EL (cell line): ENCODE measurements at regions not wholly inside any gene's neighbourhood (a gene's known extent, or its start where the extent isn't known, plus 50 kb on each side); places are given as distances from the start of the nearest gene placed in this dataset.
"Not testable (repeated sequence)": the region's sequence is repeated elsewhere in the genome, so short reads cannot be mapped to it uniquely, and the experiment has no call there.

ENCODE experiments used
- DNase-seq: peaks from one replicate; pipeline ENCODE4 v3.0.0-alpha.2; 2016

DNA sequence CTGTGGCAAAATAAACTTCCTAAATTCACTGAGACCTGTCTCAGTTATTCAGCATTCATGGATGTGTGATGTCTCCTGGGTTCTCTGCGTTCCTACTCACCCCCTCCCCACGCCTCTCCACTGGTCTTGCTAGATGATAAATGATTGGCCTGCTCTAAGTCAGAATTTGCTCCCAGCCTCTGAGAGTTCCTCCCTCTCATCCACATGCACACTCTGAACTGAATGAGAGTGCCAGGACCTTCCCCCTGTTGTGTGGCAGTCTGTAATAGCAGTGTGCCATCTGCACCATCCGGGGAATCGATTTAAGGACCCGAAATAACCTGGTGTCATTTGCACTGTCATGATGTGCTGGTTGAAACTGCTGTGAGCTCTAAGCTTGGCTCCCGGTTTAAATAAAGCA lies 135.8 kb upstream of the AFDN start:
- DNase-seq, result no peak

DNA sequence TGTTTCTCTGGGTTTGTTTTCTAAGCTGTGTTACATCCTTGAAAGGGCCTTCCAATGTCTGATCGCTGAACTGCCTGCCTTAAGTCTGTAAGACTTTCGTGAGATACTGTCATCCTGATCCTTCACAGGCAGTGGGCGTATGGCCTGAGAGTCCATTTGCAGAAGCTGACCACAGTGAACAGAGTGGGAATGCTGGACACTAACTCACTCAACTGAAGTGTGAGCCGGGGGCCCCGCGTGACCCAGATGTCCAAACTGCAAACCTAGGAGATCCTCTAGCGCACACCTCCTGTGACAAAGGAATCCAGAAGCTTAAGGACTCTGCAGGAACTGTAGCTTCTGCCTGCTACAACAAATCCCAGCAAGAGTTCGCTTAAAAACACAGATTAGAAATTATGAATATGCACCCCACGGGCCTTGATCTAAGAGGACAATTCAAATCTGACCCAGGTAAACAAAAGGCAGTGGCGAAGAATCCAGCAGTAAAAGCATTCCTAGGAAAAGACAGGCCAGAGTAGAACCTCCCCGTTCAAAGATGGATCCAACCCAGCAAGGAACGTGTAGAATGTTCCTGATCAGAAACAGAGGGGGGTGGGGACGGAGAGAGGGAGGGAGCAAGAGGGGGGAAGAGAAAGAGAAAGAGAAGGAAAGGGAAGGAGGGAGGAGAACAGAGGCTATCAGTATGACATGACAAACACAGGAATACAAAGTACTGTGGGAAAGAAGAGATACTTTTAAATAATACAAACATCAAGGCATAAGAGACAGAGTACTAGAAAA lies 135.0 kb upstream of the AFDN start:
- no peak for DNase-seq

DNA sequence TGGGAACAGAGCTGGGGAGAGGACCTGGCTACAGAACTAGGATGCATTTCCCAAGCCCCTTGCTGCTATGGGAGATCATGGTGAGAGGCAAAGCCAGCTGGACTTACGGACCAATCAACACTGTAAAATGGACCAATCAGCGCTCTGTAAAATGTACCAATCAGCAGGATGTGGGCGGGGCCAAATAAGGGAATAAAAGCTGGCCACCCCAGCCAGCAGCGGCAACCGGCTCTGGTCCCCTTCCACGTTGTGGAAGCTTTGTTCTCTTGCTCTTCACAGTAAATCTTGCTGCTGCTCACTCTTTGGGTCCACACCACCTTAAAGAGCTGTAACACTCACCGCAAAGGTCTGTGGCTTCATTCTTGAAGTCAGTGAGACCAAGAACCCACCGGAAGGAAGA lies 133.2 kb upstream of the AFDN start:
- not testable (repeated sequence) for DNase-seq

DNA sequence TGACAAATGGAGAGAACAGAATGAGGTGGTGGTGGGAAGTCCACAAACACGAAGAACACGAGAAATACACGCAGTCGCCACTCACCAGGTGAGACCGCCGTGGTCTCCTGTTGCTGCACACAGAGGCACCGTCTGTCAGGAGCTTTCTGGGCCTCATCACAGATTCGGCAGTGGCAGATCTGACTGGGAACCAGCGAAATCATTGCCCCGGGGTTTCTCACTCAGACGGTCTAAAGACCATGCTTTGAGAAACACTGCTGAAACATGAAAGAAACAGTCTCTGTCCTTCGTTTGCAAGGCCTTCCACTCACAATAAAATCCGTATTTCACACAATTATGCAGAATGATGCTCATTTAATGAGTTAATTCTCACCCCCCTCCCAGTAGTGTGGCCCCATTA lies 130.9 kb upstream of the AFDN start:
- DNase-seq, result no peak

DNA sequence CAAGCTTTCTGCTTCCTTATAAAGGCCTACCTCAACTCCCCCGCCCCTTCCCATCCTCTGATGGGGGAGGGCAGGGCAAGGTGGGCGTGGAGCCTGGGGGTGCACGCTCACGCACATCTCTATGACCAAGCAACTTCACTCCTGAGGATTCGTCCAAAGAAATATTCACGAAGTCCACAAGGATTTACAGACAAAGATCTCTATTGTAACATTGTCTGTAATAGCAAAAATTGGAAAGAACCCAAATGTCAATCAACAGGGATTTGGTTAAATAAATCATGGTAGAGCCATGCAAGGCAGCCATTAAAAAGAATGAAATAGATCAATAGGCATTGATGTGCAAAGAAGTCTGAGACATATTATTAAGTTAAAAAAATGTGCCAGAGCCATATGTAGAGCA lies 130.4 kb upstream of the AFDN start:
- DNase-seq, result no peak

DNA sequence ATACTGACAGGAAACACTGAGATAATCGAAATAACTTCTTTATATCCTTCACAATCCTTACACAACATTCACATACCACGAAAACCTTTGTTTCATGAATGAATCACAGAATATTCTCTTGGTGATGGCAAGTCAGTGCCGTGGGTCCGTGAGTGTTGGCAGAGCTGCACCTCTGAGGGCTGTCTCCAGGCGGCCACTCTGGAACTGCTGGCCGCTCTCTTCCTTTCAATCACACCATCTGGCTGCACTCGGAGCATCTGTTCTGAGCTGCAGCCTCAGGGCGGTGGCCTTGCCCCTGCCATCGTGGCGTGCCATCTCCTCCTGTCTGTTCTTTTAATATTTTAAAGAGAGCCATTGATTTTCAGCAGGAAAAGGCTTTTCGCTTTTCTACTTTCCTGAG lies 129.4 kb upstream of the AFDN start:
- no peak for DNase-seq

DNA sequence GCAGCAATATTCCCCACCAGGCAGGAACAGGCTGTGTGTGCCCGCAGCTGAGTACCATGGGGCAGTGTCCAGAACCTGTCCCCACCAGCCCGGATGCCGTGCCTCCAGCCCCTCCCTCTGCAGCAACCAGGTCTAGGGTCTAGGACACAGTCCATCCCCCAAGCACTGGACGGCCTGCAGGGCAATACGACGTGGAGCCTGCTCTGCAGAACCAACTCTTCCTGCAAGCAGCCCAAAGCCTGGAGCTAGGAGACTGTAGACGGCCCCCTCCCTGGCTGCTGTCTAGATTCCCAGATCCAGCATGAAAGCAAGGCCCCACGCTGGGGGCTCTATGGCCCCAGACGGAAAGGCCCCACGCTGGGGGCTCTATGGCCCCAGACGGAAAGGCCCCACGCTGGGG lies 128.2 kb upstream of the AFDN start:
- DNase-seq, result no peak

DNA sequence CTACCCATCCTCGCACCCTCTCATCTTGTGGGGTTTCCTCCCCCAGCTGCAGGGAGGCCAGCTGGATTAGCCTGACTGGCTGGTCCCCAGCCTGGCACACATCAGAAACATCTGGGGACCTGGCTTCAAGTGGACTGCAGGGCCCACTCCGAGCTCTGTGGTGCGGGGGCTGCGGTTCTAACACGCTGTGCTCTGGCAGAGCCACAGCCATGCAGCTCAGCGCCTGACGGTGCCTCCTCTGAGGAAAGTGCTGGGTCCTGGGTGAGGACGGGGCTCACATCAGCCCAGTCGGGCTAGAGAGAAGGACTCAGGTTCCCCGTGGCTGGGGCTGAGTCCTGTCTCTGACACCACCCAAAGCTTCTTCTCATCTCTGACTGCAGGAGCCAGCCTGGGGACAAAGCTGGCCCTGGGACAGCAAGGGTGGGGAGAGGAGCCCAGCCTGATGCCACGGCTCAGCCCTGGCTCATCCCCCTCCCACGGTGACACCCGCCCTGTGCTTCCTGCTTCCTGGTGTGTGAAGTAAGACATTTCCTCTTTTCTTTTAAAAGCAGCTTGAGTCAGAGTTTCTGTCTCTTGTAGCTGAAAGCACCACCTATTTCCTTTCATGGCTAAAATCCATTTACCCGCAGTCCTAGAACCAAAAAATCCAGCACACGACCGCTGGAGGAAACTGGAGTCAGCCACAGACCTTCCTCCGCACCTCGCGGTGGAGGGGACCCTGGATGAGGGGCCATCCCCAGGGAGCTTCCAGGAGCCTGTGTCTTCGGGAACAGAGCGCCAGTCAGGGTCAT lies 127.4 kb upstream of the AFDN start:
- DNase-seq, result no peak

DNA sequence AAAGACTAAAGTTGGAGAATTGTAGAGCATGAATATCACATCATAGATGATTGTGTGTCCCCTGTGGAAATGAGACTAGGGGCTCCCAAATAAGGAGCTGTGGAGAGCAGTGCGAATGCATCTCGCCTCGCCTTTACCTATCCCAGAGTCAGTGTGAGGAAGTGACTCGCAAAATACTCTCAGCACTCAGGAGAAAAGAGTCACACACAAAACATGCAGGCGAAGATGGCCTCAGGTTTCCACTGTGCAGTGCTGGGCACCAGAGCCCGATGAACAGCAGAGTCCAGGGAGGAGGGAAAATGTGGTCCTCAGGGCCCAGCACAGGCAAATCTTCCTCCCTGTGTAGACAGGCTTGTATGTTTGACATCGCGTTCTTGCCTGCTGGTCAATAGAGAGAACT lies 126.5 kb upstream of the AFDN start:
- DNase-seq, result no peak

DNA sequence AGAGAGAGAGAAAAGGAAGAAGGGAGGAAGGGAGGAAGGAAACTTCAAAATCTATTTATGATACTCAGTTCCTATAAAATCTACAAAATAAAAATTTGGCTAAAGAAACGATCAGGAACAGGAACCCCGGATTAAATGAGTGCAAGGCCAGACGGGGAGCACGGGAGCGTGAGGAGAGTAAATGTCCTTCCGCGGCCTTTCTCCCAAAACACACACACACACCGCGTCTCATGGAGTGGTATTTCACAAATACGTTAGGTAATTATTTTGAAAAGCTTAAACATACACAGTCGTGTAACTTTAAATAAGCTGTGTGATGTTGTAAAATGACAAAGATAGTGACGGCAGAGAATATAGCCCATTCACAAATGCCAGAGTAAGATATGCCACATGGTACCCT lies 125.7 kb upstream of the AFDN start:
- no peak for DNase-seq

DNA sequence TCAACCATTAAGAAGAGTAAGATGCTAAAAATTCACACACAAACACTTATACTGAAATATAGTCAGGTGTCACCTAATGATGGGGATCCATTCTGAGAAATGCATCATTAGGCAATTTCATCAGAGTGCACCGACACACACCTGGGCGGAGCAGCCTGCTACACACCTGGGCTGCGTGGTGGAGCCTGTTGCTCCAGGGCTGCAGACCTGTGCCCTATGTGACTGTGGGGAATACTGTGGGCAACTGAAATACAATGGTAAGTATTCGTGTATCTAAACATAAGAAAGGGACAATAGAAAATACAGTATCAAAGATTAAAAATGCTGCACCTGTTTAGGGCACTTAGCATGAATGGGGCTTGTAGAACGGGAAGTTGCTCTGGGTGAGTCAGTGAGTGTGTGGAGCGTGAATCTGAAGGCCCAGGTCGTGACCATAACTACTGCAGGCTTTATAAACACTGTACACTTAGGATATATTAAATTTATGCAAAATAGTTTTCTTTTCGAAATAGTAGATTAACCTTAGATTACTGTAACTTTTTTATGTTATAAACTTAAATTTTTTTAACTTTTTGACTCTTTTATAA lies 124.4 kb upstream of the AFDN start:
- DNase-seq, result no peak

DNA sequence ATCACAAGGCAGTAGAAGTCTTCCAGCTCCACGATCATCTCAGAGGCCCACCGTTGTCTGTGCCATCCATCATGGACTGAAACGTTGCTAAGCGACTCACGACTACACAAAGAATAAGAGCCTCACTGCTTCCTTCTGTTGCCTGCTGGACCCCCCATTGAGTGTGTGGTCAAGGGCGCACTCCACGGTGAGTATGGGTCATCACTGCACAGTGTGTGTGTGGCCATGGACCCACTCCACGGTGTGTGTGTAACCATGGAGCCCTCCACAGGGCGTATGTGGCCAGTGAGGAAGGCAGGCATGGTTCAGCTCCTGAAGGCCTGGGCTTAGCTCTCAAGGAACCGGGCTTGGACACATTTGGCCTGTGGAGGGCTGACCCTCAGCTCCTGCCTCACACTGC lies 123.4 kb upstream of the AFDN start:
- no peak for DNase-seq

DNA sequence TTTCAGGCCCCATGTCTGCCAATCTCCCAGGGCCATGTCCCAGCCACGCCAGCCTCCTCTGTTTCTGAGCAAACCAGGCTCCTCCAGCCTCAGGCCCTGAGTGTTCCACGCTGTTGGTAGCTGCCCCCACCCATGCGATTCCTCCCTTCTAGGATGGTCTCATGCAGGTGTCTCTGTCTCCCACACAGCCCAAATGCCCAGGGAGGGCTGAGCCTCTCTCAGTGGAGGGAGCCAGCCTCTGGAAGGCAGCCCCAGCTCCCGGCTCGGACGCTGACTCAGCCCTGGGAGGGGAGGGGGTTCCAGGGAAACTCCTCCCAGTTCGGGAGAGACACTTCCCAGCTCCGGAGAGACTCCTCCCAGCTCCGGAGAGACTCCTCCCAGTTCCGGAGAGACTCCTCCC lies 122.9 kb upstream of the AFDN start:
- DNase-seq, result no peak

DNA sequence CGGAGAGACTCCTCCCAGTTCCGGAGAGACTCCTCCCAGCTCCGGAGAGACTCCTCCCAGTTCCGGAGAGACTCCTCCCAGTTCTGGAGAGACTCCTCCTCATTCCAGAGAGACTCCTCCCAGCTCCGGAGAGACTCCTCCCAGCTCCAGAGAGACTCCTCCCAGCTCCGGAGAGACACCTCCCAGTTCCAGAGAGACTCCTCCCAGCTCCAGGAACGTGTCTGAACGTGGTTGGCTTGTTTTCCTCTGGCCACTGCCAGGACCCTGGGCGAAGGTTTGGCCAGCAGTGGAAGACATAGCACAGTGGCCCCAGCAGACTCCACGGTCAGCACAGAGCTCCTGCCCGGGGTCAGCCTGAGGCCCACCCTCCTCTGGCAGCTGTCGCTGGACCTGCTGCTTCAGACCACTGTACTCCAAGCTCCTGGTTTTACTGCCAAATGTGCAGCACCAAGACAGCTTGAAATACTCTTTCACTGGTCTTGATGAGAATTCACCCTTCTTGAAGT lies 122.3 kb upstream of the AFDN start:
- no peak for DNase-seq

DNA sequence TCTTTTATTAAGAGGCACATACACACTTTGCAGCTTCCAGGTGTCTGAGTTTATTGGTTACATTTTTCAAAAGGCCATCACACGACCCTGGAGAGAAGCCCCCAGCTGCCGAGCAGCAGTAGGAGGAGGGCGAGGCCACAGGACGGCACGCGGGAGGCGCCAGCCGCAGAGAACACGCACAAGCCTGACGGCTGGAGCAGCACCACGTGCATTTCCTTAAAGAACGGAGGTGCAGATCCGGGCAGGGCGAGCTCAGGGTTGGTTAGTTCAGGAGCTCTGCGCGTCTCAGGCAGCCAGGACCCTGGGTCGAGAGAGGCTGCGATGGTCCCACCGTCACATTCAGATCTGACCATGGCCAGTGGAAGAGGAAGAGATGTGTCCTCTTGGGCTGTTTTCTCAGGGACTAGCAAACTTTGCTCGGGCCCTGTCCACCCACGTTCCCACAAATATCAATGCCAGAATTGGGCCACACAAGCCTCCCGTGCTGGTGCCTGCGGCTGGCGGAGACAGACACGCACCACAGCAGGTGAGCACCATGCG lies 121.4 kb upstream of the AFDN start:
- no peak for DNase-seq

DNA sequence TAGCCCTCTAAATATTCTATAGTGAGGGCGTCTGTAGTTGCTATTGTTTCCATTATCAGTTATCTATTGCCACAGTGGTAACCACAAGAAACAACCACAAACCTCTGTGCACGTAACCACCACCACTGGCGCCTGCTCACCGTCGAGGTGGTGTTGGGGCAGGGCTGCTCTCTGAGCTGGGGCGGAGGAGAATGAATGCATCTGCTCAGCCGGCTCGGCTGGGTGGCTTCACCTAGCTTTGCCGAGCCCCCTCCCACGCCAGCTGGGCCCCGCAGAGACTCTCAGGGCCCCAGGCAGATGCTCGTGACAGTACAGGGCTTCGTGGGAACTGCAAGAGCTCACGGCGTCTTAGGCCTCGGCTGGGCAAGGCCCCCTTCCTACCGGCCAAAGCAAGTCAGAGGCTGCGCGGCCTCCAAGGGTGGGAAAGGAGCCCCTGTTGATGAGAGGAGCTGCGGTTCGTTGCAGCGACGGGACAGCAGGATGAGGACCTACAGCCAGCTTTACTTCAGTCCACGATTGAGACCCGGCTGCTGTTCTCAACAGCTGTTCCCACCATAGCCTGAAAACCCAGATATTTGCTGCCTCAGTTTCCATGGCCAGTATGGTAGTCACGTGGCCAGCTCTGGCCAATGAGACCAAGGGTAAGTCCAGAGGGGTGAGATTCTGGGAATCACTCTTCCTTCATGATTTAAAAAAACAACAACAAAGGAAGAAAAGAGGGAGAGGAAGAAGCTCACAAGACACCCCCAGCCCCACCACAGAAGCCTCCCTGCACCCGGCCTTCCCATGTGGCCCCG lies 120.2 kb upstream of the AFDN start:
- no peak for DNase-seq

DNA sequence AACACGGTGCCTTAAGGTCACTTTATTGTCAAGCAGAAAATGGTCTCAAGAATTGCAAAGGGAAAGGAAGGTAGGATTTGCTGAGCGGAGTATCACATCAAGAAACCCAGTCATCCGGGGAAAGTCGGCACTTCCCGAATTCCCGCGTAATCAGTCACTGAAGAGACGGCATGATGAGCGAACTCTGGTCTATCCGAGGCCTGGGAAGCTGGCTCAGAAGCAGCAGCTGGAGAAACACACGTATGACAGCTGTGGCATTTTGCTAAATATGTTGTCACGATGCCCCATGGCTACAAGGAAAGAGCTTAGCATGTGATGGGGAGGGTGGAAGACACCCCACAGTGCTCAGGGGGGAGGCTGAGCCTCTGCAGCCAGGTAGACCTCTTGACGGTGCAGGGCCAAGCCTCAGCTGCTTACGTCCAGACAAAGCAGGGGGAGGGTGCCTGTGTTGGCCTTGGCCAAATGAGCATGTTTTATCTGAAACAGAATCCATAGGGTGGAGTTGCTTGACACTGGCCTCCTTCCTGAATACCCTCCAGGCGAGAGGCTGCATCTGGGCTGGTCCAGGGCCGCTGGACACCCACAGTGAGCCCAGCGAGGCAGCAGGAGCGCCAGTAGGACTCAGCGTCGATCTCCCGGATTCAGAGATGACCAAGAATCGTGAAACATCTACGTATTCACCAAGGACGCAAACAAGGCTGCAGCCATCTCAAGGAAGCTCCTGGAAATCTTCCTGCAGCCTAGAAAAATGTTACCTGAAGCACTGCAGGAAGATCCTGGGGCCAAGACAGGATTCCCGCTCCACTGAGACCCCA lies 118.8 kb upstream of the AFDN start:
- no peak for DNase-seq

DNA sequence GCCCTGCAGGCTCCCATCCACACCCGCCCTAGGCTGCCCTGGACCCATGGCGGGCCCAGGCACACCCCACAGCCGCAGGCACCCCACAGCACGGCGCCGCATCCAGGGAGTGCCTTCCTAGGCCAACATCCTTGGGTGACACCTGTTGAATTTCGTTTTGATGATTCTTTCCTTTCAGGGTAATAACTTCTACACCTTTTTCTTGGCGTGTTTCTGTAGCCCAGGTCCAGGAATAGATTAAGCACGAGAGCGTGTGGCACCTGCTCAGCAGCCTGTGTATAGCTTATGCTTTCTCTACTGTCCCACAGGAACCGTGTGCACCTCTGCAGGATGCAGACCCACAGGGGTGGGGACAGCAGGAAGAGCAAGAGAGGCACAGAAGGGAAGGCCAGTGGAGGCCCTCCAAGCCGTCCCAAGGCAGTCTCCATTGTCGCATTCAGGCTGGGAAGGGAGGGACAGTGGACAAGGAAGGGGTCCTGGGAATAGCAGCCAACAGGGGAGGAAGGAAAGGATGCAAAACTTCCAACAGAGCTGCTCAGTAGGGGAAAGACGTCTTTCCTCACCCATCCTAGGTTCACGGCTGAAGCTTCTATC lies 118.1 kb upstream of the AFDN start:
- no peak for DNase-seq

DNA sequence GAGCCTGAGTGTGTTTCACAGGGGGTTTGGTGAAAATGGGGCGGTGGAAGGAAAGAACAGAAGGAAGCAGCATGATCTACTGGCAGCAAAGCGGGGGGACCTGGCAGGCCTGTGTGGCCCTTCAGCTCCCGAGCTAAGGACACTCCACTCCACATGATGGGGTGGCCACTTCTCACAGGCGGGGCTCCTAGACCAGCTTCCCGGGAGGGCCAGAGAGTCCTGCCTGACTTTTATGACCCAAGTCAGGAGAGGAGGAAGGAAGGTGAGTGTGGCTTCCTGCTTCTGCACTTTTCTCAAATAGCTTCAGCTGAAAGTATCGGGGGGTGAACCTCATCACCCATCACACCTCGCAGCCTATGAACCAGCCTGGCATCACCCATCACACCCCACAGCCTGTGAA lies 117.5 kb upstream of the AFDN start:
- DNase-seq, result no peak

DNA sequence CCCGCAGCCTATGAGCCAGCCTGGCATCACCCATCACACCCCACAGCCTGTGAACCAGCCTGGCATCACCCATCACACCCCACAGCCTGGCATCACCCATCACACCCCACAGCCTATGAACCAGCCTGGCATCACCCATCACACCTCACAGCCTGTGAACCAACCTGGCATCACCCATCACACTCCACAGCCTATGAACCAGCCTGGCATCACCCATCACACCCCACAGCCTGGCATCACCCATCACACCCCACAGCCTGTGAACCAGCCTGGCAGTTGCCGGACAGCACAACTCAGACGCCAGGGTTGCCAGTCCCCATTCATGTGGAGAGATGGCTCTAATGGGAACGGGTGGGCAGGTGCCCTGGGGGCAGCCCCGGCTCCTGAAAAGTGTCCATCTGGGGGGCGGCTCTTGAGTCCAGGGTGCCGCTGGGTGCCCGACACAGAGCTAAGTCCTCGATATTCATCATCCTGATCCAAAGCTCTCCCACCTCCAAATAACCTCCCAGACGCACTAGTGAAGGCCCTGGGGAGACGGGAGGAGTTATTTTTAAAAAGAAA lies 116.9 kb upstream of the AFDN start:
- DNase-seq, result not testable (repeated sequence)

DNA sequence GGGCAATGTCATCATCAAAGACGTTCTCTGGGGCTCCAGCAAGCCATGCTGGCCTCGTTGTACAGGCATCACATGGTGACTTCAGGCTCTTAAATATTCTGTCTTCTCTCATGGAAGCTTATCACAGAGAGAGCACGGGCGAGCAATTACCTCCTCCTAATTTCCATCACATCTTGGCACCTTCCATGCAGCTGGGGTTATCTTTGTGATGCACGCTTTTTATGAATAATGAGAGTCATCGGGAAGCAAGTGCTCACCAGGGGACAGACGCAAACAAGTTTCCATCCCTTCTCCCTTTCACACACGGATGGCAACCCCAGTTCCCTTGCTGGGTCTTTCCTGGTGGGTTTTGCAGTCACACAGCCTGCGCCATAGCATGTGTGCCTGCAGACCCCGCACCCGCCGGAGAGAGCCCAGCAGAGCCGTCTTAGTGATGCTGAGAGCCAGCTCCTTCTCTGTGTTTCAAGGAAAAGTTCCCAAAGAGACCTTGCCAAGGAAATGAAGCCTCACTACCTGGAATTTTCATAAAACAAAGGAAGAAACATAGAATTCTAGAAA lies 116.3 kb upstream of the AFDN start:
- DNase-seq, result no peak
